Fibroblast of the conjunctiva (primary cell): ENCODE measurements at regions not wholly inside any gene's neighbourhood (a gene's known extent, or its start where the extent isn't known, plus 50 kb on each side); places are given as distances from the start of the nearest gene placed in this dataset.
"Not testable (repeated sequence)": the region's sequence is repeated elsewhere in the genome, so short reads cannot be mapped to it uniquely, and the experiment has no call there.

Experiments
- DNase-seq: peaks from one replicate; pipeline ENCODE4 v3.0.0-alpha.2; 2010; ENCODE audit warnings: low read depth

- no peak for DNase-seq
These were observed 470.9 kb upstream of the CCDC196 start for GRCh38 chr14:66015071-66015780.

GRCh38 chr14:66017927-66018326 lies 468.2 kb upstream of the CCDC196 start:
- DNase-seq: no peak

GRCh38 chr14:66022526-66022925 lies 463.6 kb upstream of the CCDC196 start:
- DNase-seq: no peak

GRCh38 chr14:66025779-66026178 lies 460.4 kb upstream of the CCDC196 start:
- no peak for DNase-seq

GRCh38 chr14:66031981-66032380 lies 454.2 kb upstream of the CCDC196 start:
- not testable (repeated sequence) for DNase-seq

- no peak for DNase-seq
These were observed 453.4 kb upstream of the CCDC196 start for GRCh38 chr14:66032800-66033199.

GRCh38 chr14:66036547-66036946 lies 449.6 kb upstream of the CCDC196 start:
- no peak for DNase-seq

GRCh38 chr14:66037361-66037760 lies 448.8 kb upstream of the CCDC196 start:
- DNase-seq: no peak

- no peak for DNase-seq
These were observed 448.0 kb upstream of the CCDC196 start for GRCh38 chr14:66038212-66038611.

- DNase-seq: peak; percentile 21
These were observed 447.6 kb upstream of the CCDC196 start for GRCh38 chr14:66038618-66039017.

GRCh38 chr14:66039495-66039894 lies 446.7 kb upstream of the CCDC196 start:
- no peak for DNase-seq

- no peak for DNase-seq
These were observed 444.6 kb upstream of the CCDC196 start for GRCh38 chr14:66041582-66041981.

- DNase-seq: no peak
These were observed 442.2 kb upstream of the CCDC196 start for GRCh38 chr14:66043921-66044320.

GRCh38 chr14:66045572-66046021 lies 440.6 kb upstream of the CCDC196 start:
- DNase-seq: no peak

- DNase-seq: no peak
These were observed 440.1 kb upstream of the CCDC196 start for GRCh38 chr14:66046035-66046434.

GRCh38 chr14:66046591-66046990 lies 439.6 kb upstream of the CCDC196 start:
- no peak for DNase-seq

- DNase-seq: no peak
These were observed 429.8 kb upstream of the CCDC196 start for GRCh38 chr14:66056268-66056907.

GRCh38 chr14:66056926-66057552 lies 429.1 kb upstream of the CCDC196 start:
- no peak for DNase-seq

GRCh38 chr14:66065188-66065587 lies 421.0 kb upstream of the CCDC196 start:
- no peak for DNase-seq

GRCh38 chr14:66066981-66067776 lies 419.0 kb upstream of the CCDC196 start:
- DNase-seq: peak; percentile 30

GRCh38 chr14:66069036-66069435 lies 417.1 kb upstream of the CCDC196 start:
- no peak for DNase-seq

- no peak for DNase-seq
These were observed 416.2 kb upstream of the CCDC196 start for GRCh38 chr14:66069830-66070541.
